SU-DHL-6 (cell line): ENCODE measurements at regions not wholly inside any gene's neighbourhood (a gene's known extent, or its start where the extent isn't known, plus 50 kb on each side); places are given as distances from the start of the nearest gene placed in this dataset.

Source experiments
- H2AFZ ChIP-seq: fragments of 200-600 bp; sonication (generic); 2 replicates; pipeline ENCODE4 v1.6.1; 2014; ENCODE audit warnings: low read depth, mild to moderate bottlenecking, moderate library complexity, mixed read lengths, antibody characterized with exemption, low read length; ENCODE audit not compliant: severe bottlenecking
- H3F3A ChIP-seq: fragments of 200-600 bp; shearing (Covaris generic); 2 replicates; pipeline ENCODE4 v1.6.0; 2016; ENCODE audit warnings: antibody characterized with exemption, mild to moderate bottlenecking; ENCODE audit not compliant: insufficient read depth
- H3K27ac ChIP-seq: fragments of 200-600 bp; sonication (generic); 2 replicates; pipeline ENCODE4 v1.5.1; 2016; ENCODE audit warnings: low read depth, mild to moderate bottlenecking, low read length, moderate library complexity, mixed read lengths
- H3K27me3 ChIP-seq: fragments of 200-600 bp; sonication (generic), shearing (Covaris generic); 2 replicates; pipeline ENCODE4 v1.6.0; 2014; ENCODE audit warnings: mild to moderate bottlenecking, low read length
- H3K36me3 ChIP-seq: fragments of 200-600 bp; sonication (generic); 2 replicates; pipeline ENCODE4 v1.6.1; 2014; ENCODE audit warnings: mild to moderate bottlenecking, low read length, mixed read lengths
- H3K4me2 ChIP-seq: fragments of 300-600, 200-600 bp; shearing (Covaris generic), sonication (generic); 2 replicates; pipeline ENCODE4 v1.6.0; 2014; ENCODE audit warnings: low read length, low read depth, mild to moderate bottlenecking; ENCODE audit not compliant: poor library complexity, severe bottlenecking
- H3K4me3 ChIP-seq: fragments of 200-600 bp; sonication (generic); 2 replicates; pipeline ENCODE4 v1.5.1; 2014; ENCODE audit warnings: antibody characterized with exemption, low read length, mild to moderate bottlenecking, mixed read lengths; ENCODE audit not compliant: insufficient read depth, poor library complexity, severe bottlenecking
- H3K79me2 ChIP-seq: fragments of 200-600 bp; sonication (generic); 2 replicates; pipeline ENCODE4 v1.6.1; 2014; ENCODE audit warnings: mild to moderate bottlenecking, low read length, moderate library complexity; ENCODE audit not compliant: insufficient read depth
- H3K9ac ChIP-seq: fragments of 200-600 bp; sonication (generic); 2 replicates; pipeline ENCODE4 v1.7.0; 2014; ENCODE audit warnings: mild to moderate bottlenecking, low read length
- H3K9me2 ChIP-seq: fragments of 200-600 bp; sonication (generic); replicated peaks from 2 replicates; pipeline ENCODE4 v1.6.1; 2014; ENCODE audit warnings: low read length; ENCODE audit not compliant: insufficient read depth
- H3K9me3 ChIP-seq: fragments of 200-600 bp; sonication (generic); 2 replicates; pipeline ENCODE4 v1.6.1; 2014; ENCODE audit warnings: low read length, mixed read lengths; ENCODE audit not compliant: insufficient read depth
- H4K20me1 ChIP-seq: fragments of 200-600 bp; sonication (generic); 2 replicates; pipeline ENCODE4 v1.6.1; 2014; ENCODE audit warnings: low read depth, mild to moderate bottlenecking, antibody characterized with exemption, low read length, moderate library complexity, mixed read lengths
- CTCF ChIP-seq: fragments of 200-600 bp; sonication (generic); IDR thresholded peaks from one replicate; pipeline ENCODE4 v1.5.1; 2017; ENCODE audit warnings: antibody characterized with exemption, mild to moderate bottlenecking, low read length, moderate library complexity; ENCODE audit not compliant: insufficient read depth, poor library complexity, severe bottlenecking
- EZH2phosphoT487 ChIP-seq: fragments of 200-600 bp; sonication (generic), shearing (Covaris generic); conservative IDR thresholded peaks from 2 replicates; pipeline ENCODE4 v1.6.1; 2018; ENCODE audit warnings: mild to moderate bottlenecking, antibody characterized with exemption, low read length, moderate library complexity, mixed read lengths

GRCh38 chr4:4601803-4602369 lies 60.0 kb upstream of the STX18 start:
- no peak overlapping the region for H3K4me3 ChIP-seq
- H2AFZ ChIP-seq = no peak overlapping the region
- no peaks in the 10 kb centered on the region for H3K36me3 ChIP-seq
- TF ChIP-seq EZH2phosphoT487 (no peak), CTCF (no peak)
- no peak overlapping the region for H3K4me2 ChIP-seq
- H3K9ac ChIP-seq = no peak overlapping the region
- H3K79me2 ChIP-seq = no peaks in the 10 kb centered on the region
- H3K27ac ChIP-seq = no peak overlapping the region
- no peaks in the 10 kb centered on the region for H3K9me3 ChIP-seq
- no peaks in the 10 kb centered on the region for H3F3A ChIP-seq
- no peaks in the 10 kb centered on the region for H3K27me3 ChIP-seq
- no peaks in the 10 kb centered on the region for H4K20me1 ChIP-seq
- no peaks in the 10 kb centered on the region for H3K9me2 ChIP-seq

DNA sequence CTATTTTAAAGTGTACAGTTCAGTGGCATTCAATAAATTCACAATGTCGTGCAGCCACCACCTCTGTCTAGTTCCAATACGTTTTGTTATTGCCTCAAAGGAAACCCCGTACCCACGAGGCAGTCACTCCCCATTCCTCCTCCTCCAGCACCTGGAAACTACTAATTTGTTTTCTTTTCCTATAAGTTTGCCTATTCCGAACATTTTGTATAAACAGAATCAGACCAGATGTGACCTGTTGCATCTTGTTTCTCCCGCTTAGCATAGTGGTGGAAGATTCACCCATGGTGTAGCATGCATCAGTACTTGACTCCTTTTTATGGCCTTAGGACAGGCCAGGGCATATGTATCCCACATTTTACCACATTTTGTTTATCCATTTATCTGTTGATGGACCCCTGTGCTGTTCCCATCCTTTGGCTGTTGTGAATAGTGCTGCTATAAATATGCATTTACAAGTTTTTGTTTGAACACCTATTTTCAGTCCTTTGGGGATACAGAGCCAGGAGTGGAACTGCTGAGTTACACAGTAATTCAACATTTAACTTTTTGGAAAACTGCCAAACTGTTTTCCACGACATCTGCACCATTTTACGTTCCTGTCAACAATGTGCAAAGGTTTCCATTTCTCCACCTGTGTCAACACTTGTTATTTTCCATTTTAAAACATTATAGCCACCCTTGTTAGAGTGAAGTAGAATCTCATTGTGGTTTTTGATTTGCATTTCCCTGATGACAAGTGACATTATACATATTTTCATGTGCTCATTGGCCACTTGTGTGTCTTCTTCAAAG lies 57.8 kb upstream of the STX18 start:
- H3K27ac ChIP-seq = no peak overlapping the region
- H2AFZ ChIP-seq = no peak overlapping the region
- no peaks in the 10 kb centered on the region for H3K9me3 ChIP-seq

GRCh38 chr4:4598851-4599411 lies 57.1 kb upstream of the STX18 start:
- Histone ChIP-seq H3K9me2 (no peaks in the 10 kb centered on the region), H4K20me1 (no peaks in the 10 kb centered on the region), H3K4me2 (no peak overlapping the region), H3K9ac (no peak overlapping the region), H3K9me3 (no peaks in the 10 kb centered on the region), H3K36me3 (no peaks in the 10 kb centered on the region), H3K27me3 (no peaks in the 10 kb centered on the region), H2AFZ (no peak overlapping the region), H3K4me3 (no peak overlapping the region), H3K79me2 (no peaks in the 10 kb centered on the region), H3K27ac (no peak overlapping the region), H3F3A (no peaks in the 10 kb centered on the region)
- TF ChIP-seq CTCF (no peak), EZH2phosphoT487 (no peak)

More for the DNA sequence above, 57.8 kb upstream of the STX18 start:
- H3K27me3 ChIP-seq = no peaks in the 10 kb centered on the region
- no peaks in the 10 kb centered on the region for H3K36me3 ChIP-seq
- TF ChIP-seq EZH2phosphoT487 (no peak), CTCF (no peak)
- no peak overlapping the region for H3K4me2 ChIP-seq
- H3F3A ChIP-seq = no peaks in the 10 kb centered on the region
- H4K20me1 ChIP-seq = no peaks in the 10 kb centered on the region
- H3K9ac ChIP-seq = no peak overlapping the region
- no peak overlapping the region for H3K4me3 ChIP-seq
- H3K79me2 ChIP-seq = no peaks in the 10 kb centered on the region
- no peaks in the 10 kb centered on the region for H3K9me2 ChIP-seq
